NCI-H2171 (cell line): ENCODE measurements at regions not wholly inside any gene's neighbourhood (a gene's known extent, or its start where the extent isn't known, plus 50 kb on each side); places are given as distances from the start of the nearest gene placed in this dataset.

Source experiments
- DNase-seq: peaks from one replicate; lab custom pipeline; 2025; lab: John Stamatoyannopoulos, UW

- no peak for DNase-seq
Observed at GRCh38 chr2:215717501-215718381, 281.9 kb upstream of the FN1 start.

GRCh38 chr2:215716956-215717355, 281.1 kb upstream of the FN1 start:
- DNase-seq = no peak

GRCh38 chr2:215712871-215713790, 277.3 kb upstream of the FN1 start:
- DNase-seq = no peak

GRCh38 chr2:215712219-215712868, 276.5 kb upstream of the FN1 start:
- no peak for DNase-seq

- DNase-seq = no peak
Observed at GRCh38 chr2:215711471-215712034, 275.7 kb upstream of the FN1 start.

- no peak for DNase-seq
Observed at GRCh38 chr2:215707608-215708007, 271.7 kb upstream of the FN1 start.

- DNase-seq = no peak
Observed at GRCh38 chr2:215705771-215706361, 270.0 kb upstream of the FN1 start.

GRCh38 chr2:215705281-215705680, 269.4 kb upstream of the FN1 start:
- no peak for DNase-seq

GRCh38 chr2:215702116-215702902, 266.4 kb upstream of the FN1 start:
- no peak for DNase-seq

GRCh38 chr2:215699700-215700538, 264.1 kb upstream of the FN1 start:
- no peak for DNase-seq

- DNase-seq = no peak
Observed at GRCh38 chr2:215699018-215699417, 263.1 kb upstream of the FN1 start.

- DNase-seq = peak; percentile 30
Observed at GRCh38 chr2:215698566-215698965, 262.7 kb upstream of the FN1 start.

GRCh38 chr2:215697496-215697895, 261.6 kb upstream of the FN1 start:
- DNase-seq = no peak

- no peak for DNase-seq
Observed at GRCh38 chr2:215697003-215697402, 261.1 kb upstream of the FN1 start.

GRCh38 chr2:215695861-215696260, 260.0 kb upstream of the FN1 start:
- no peak for DNase-seq

GRCh38 chr2:215693999-215694580, 258.2 kb upstream of the FN1 start:
- DNase-seq = no peak

- no peak for DNase-seq
Observed at GRCh38 chr2:215693193-215693998, 257.5 kb upstream of the FN1 start.

GRCh38 chr2:215692387-215693079, 256.7 kb upstream of the FN1 start:
- no peak for DNase-seq
